ENCODE measurements at regions not wholly inside any gene's neighbourhood (a gene's known extent, or its start where the extent isn't known, plus 50 kb on each side); places are given as distances from the start of the nearest gene placed in this dataset.

- DNase-seq (ENCODE audit: low read depth in 1 of 2, low spot score in 1 of 2): no peak
- Histone ChIP-seq H3K27ac (replicated peaks) (no peak overlapping the region), H3K27me3 (ENCODE audit: insufficient read depth, poor library complexity, severe bottlenecking) (no peaks in the 10 kb centered on the region), H3K4me3 (replicated peaks; ENCODE audit: insufficient read depth, low read length) (no peak overlapping the region)
- TF ChIP-seq, protein P1, sequence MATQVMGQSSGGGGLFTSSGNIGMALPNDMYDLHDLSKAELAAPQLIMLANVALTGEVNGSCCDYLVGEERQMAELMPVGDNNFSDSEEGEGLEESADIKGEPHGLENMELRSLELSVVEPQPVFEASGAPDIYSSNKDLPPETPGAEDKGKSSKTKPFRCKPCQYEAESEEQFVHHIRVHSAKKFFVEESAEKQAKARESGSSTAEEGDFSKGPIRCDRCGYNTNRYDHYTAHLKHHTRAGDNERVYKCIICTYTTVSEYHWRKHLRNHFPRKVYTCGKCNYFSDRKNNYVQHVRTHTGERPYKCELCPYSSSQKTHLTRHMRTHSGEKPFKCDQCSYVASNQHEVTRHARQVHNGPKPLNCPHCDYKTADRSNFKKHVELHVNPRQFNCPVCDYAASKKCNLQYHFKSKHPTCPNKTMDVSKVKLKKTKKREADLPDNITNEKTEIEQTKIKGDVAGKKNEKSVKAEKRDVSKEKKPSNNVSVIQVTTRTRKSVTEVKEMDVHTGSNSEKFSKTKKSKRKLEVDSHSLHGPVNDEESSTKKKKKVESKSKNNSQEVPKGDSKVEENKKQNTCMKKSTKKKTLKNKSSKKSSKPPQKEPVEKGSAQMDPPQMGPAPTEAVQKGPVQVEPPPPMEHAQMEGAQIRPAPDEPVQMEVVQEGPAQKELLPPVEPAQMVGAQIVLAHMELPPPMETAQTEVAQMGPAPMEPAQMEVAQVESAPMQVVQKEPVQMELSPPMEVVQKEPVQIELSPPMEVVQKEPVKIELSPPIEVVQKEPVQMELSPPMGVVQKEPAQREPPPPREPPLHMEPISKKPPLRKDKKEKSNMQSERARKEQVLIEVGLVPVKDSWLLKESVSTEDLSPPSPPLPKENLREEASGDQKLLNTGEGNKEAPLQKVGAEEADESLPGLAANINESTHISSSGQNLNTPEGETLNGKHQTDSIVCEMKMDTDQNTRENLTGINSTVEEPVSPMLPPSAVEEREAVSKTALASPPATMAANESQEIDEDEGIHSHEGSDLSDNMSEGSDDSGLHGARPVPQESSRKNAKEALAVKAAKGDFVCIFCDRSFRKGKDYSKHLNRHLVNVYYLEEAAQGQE (IDR thresholded peaks at IDR 0.05; ENCODE audit: insufficient replicate concordance, low read depth): no peak
- TF ChIP-seq POLR2AphosphoS5 (IDR thresholded peaks at IDR 0.05; ENCODE audit: low read depth) (no peak), GABPA (IDR thresholded peaks at IDR 0.05; ENCODE audit: low read depth) (no peak), SPI1 (IDR thresholded peaks at IDR 0.05; ENCODE audit: borderline replicate concordance, low read depth) (peak; percentile 63; the same call in 1 of the 2 replicates)
- TF ChIP-seq, protein P2, sequence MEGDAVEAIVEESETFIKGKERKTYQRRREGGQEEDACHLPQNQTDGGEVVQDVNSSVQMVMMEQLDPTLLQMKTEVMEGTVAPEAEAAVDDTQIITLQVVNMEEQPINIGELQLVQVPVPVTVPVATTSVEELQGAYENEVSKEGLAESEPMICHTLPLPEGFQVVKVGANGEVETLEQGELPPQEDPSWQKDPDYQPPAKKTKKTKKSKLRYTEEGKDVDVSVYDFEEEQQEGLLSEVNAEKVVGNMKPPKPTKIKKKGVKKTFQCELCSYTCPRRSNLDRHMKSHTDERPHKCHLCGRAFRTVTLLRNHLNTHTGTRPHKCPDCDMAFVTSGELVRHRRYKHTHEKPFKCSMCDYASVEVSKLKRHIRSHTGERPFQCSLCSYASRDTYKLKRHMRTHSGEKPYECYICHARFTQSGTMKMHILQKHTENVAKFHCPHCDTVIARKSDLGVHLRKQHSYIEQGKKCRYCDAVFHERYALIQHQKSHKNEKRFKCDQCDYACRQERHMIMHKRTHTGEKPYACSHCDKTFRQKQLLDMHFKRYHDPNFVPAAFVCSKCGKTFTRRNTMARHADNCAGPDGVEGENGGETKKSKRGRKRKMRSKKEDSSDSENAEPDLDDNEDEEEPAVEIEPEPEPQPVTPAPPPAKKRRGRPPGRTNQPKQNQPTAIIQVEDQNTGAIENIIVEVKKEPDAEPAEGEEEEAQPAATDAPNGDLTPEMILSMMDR (IDR thresholded peaks at IDR 0.05; ENCODE audit: insufficient read depth, low read length): no peak
Measured at GRCh38 chr7:12896316-12896715, 208.9 kb downstream of the ARL4A start.

DNA sequence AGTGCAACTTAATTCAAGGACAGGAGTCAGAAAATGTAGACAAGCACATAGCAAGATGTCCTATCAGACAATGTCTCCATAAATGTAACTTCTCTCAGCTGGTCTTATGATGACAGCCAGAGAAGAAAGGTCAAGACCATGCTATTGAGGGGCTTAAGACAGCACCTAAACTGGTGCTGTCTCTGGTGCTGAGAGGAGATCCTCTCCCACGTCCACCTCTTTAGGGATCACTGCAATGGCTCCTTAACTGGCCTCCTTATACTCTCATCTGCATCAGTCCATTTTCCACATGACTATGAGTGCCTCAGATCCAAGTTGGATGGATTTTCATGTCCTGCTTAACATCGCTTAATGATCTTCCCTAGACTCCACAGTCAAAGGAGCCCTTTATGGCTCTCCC lies 210.6 kb downstream of the ARL4A start:
- DNase-seq (ENCODE audit: low read depth in 1 of 2, low spot score in 1 of 2): no peak
- Histone ChIP-seq H3K4me3 (replicated peaks; ENCODE audit: insufficient read depth, low read length) (no peak overlapping the region), H3K27ac (replicated peaks) (no peak overlapping the region), H3K27me3 (ENCODE audit: insufficient read depth, poor library complexity, severe bottlenecking) (no peaks in the 10 kb centered on the region)
- TF ChIP-seq SPI1 (IDR thresholded peaks at IDR 0.05; ENCODE audit: borderline replicate concordance, low read depth): no peak
- TF ChIP-seq POLR2AphosphoS5 (IDR thresholded peaks at IDR 0.05; ENCODE audit: low read depth): no peak
- TF ChIP-seq, protein P1 (IDR thresholded peaks at IDR 0.05; ENCODE audit: insufficient replicate concordance, low read depth): peak; percentile 81
- TF ChIP-seq GABPA (IDR thresholded peaks at IDR 0.05; ENCODE audit: low read depth): no peak
- TF ChIP-seq, protein P2 (IDR thresholded peaks at IDR 0.05; ENCODE audit: insufficient read depth, low read length): no peak

GRCh38 chr7:12898620-12899019 lies 211.2 kb downstream of the ARL4A start:
- no peak for DNase-seq (ENCODE audit: low read depth in 1 of 2, low spot score in 1 of 2)
- Histone ChIP-seq H3K4me3 (replicated peaks; ENCODE audit: insufficient read depth, low read length) (no peak overlapping the region), H3K27ac (replicated peaks) (no peak overlapping the region), H3K27me3 (ENCODE audit: insufficient read depth, poor library complexity, severe bottlenecking) (no peaks in the 10 kb centered on the region)
- TF ChIP-seq SPI1 (IDR thresholded peaks at IDR 0.05; ENCODE audit: borderline replicate concordance, low read depth) (no peak), POLR2AphosphoS5 (IDR thresholded peaks at IDR 0.05; ENCODE audit: low read depth) (no peak), GABPA (IDR thresholded peaks at IDR 0.05; ENCODE audit: low read depth) (no peak)
- TF ChIP-seq, protein P2 (IDR thresholded peaks at IDR 0.05; ENCODE audit: insufficient read depth, low read length): no peak
- TF ChIP-seq, protein P1 (IDR thresholded peaks at IDR 0.05; ENCODE audit: insufficient replicate concordance, low read depth): no peak
